DND-41 (cell line): ENCODE measurements at regions not wholly inside any gene's neighbourhood (a gene's known extent, or its start where the extent isn't known, plus 50 kb on each side); places are given as distances from the start of the nearest gene placed in this dataset.

ENCODE experiments used
- ATAC-seq: fragments of 200-7000 bp; cut with Tn5 transposase; 3 replicates; pipeline ENCODE4 v1.9.1; 2021; ENCODE audit warnings: low read depth; ENCODE audit not compliant: insufficient read depth
- DNase-seq: peaks from one replicate; pipeline ENCODE4 v3.0.0-alpha.2; 2020
- H2AFZ ChIP-seq: 2 replicates; pipeline ENCODE4 v1.6.0; 2012; ENCODE audit warnings: low read depth, low read length
- H3K27ac ChIP-seq: 2 replicates; pipeline ENCODE4 v1.5.1; 2012; ENCODE audit warnings: low read length, inconsistent platforms
- H3K27me3 ChIP-seq: fragments of 200-600 bp; sonication (generic); 2 replicates; pipeline ENCODE4 v1.6.0; 2012; ENCODE audit warnings: low read length, mild to moderate bottlenecking, inconsistent platforms; ENCODE audit not compliant: insufficient read depth, poor library complexity
- H3K36me3 ChIP-seq: 2 replicates; pipeline ENCODE4 v1.5.1; 2012; ENCODE audit warnings: low read length, inconsistent platforms; ENCODE audit not compliant: insufficient read depth
- H3K4me1 ChIP-seq: 2 replicates; pipeline ENCODE4 v1.5.1; 2012; ENCODE audit warnings: mild to moderate bottlenecking, low read length; ENCODE audit not compliant: insufficient read depth
- H3K4me2 ChIP-seq: 2 replicates; pipeline ENCODE4 v1.6.0; 2012; ENCODE audit warnings: mild to moderate bottlenecking, moderate library complexity, low read length, inconsistent platforms; ENCODE audit not compliant: insufficient read depth
- H3K4me3 ChIP-seq, 2 experiments: fragments of 200-600 bp in 1 of 2; shearing (Covaris generic) in 1 of 2; 2 replicates each; pipeline ENCODE4 v1.5.1; 2012 to 2016; ENCODE audit warnings: inconsistent platforms in 2 of 2, low read length in 2 of 2, mild to moderate bottlenecking in 2 of 2, low read depth in 1 of 2, moderate library complexity in 1 of 2
- H3K79me2 ChIP-seq: 2 replicates; pipeline ENCODE4 v1.6.0; 2012; ENCODE audit warnings: low read length, inconsistent platforms; ENCODE audit not compliant: insufficient read depth
- H3K9ac ChIP-seq: 2 replicates; pipeline ENCODE4 v1.6.0; 2012; ENCODE audit warnings: low read depth, mild to moderate bottlenecking, inconsistent platforms, low read length, moderate library complexity
- H3K9me3 ChIP-seq: 2 replicates; pipeline ENCODE4 v1.5.1; 2012; ENCODE audit warnings: low read length, moderate library complexity, mild to moderate bottlenecking, inconsistent platforms; ENCODE audit not compliant: insufficient read depth, severe bottlenecking
- H4K20me1 ChIP-seq: 2 replicates; pipeline ENCODE4 v1.6.0; 2012; ENCODE audit warnings: low read length; ENCODE audit not compliant: insufficient read depth
- CTCF ChIP-seq: IDR thresholded peaks from 2 replicates; pipeline ENCODE4 v1.5.1; 2012; ENCODE audit warnings: borderline replicate concordance, low read length, moderate library complexity, mild to moderate bottlenecking; ENCODE audit not compliant: poor library complexity, severe bottlenecking; ENCODE audit errors: extremely low read depth
- EZH2 ChIP-seq: IDR thresholded peaks from 3 replicates; pipeline ENCODE4 v1.6.1; 2012; ENCODE audit warnings: borderline replicate concordance, low read depth, mild to moderate bottlenecking, moderate library complexity, low read length, inconsistent platforms; ENCODE audit not compliant: severe bottlenecking

DNA sequence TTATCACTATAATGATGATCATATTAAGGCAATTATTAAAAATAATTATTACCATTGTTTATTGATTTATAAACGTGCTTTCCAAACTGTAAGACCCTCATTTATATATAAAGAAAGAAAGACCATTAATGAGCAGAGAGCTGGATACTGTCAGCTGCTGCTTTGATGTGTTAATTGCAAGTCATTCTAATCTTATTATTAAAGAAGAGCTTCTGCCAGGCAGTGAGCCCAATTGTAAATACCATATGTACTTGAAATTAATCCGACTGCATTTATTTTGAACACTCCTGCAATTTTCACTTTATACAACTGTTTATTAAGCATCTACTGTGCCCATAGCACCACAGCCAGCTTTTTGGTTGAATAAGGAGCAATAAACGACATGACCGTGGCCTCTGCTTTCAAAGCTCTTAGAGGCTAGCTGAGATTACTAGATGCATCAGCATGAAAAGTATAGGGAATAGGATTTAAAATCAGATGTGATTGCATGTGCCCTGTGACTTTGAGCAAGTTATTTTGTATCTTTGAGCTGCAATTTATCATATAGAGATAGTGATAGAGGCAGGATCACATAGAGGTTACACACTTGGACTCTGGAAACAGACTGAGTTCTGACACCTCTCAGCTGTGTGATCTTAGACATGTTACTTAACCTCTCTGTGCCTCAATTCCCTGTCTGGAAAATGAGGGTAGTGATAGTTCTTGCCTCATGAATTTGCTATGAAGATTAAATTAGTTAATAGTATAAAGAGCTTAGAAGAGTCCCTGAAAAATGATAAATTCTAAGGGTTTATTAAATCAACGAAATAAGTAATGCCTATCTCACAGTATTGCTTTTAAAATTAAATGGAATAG is 83.4 kb downstream of the MYCN start:
- Histone ChIP-seq H3K9ac (no peak overlapping the region), H3K27me3 (no peaks in the 10 kb centered on the region)

DNA sequence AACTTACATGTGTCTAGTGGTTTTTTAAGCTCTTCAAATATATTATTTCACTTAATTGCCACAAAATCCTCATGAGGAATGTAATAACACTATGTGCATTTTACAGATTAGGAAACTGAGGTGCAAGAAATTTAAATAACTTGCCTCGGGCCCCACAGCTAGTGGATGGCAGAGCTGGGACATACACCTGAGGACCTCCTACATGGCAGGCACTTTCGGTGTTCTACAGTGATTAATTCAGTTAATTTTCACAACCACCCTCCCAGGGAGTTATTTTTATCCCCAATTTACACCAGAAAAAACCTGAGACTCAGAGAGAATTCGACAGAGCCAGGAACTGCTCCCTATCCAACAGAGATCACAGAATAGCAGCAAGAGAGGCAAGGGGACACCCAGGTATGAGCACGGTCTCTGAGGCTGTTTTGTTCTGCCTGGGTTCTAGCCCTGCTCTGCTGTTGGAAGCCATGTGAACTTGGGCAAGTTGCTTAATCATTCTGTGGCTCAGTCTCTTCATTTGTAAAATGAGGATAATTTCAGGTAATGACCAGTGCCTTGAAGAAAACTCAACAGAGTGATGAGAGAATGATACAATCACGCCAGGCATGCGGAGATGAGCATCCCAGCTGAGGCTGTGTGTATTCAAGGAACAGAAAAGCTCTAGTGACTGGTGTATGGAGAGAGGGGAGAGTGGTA is 82.3 kb downstream of the MYCN start:
- no peaks in the 10 kb centered on the region for H3K9me3 ChIP-seq
- H3K4me3 ChIP-seq, result no peak overlapping the region
- no peak for ATAC-seq
- H3K4me2 ChIP-seq, result no peak overlapping the region
- DNase-seq, result no peak
- H3K4me1 ChIP-seq, result no peaks in the 10 kb centered on the region
- no peaks in the 10 kb centered on the region for H4K20me1 ChIP-seq
- no peak overlapping the region for H3K27ac ChIP-seq
- no peaks in the 10 kb centered on the region for H3K27me3 ChIP-seq
- no peaks in the 10 kb centered on the region for H3K36me3 ChIP-seq
- TF ChIP-seq EZH2 (no peak), CTCF (no peak)
- no peak overlapping the region for H2AFZ ChIP-seq
- H3K9ac ChIP-seq, result no peak overlapping the region
- no peaks in the 10 kb centered on the region for H3K79me2 ChIP-seq

More for the DNA sequence above, 83.4 kb downstream of the MYCN start:
- Histone ChIP-seq H3K4me2 (no peak overlapping the region), H4K20me1 (no peaks in the 10 kb centered on the region), H3K9me3 (no peaks in the 10 kb centered on the region), H3K36me3 (no peaks in the 10 kb centered on the region), H3K4me1 (no peaks in the 10 kb centered on the region), H3K27ac (no peak overlapping the region), H3K4me3 (no peak overlapping the region), H2AFZ (no peak overlapping the region), H3K79me2 (no peaks in the 10 kb centered on the region)
- no peak for TF ChIP-seq EZH2
- TF ChIP-seq CTCF, result no peak
- DNase-seq (no peak), ATAC-seq (no peak)

GRCh38 chr2:16021611-16022363 is 81.4 kb downstream of the MYCN start:
- no peak overlapping the region for H3K27ac ChIP-seq
- no peaks in the 10 kb centered on the region for H4K20me1 ChIP-seq
- no peak overlapping the region; the same call in 1 of the 2 replicates for H2AFZ ChIP-seq
- H3K9ac ChIP-seq, result no peak overlapping the region
- DNase-seq (no peak), ATAC-seq (no peak)
- H3K79me2 ChIP-seq, result no peaks in the 10 kb centered on the region
- no peaks in the 10 kb centered on the region for H3K9me3 ChIP-seq
- no peaks in the 10 kb centered on the region for H3K4me1 ChIP-seq
- no peaks in the 10 kb centered on the region for H3K27me3 ChIP-seq
- no peak overlapping the region for H3K4me2 ChIP-seq
- H3K4me3 ChIP-seq, result no peak overlapping the region
- H3K36me3 ChIP-seq, result no peaks in the 10 kb centered on the region
- TF ChIP-seq EZH2 (no peak), CTCF (no peak)
